HG03565 (cell line): ENCODE measurements at regions not wholly inside any gene's neighbourhood (a gene's known extent, or its start where the extent isn't known, plus 50 kb on each side); places are given as distances from the start of the nearest gene placed in this dataset.
A peak's percentile ranks its signal among the peaks of the same experiment; 100 is the strongest.
"Not testable (repeated sequence)": the region's sequence is repeated elsewhere in the genome, so short reads cannot be mapped to it uniquely, and the experiment has no call there.

Experiments used
- ATAC-seq: cut with Tn5 transposase; IDR thresholded peaks from one replicate; pipeline ENCODE4 v1.9.1; 2021; ENCODE audit warnings: mild to moderate bottlenecking, moderate library complexity; ENCODE audit not compliant: unreplicated experiment

- no peak for ATAC-seq
These were observed 394.4 kb upstream of the STXBP6 start for GRCh38 chr14:25444381-25444780.

GRCh38 chr14:25440382-25440781, 390.4 kb upstream of the STXBP6 start:
- ATAC-seq, result not testable (repeated sequence)

- no peak for ATAC-seq
These were observed 387.0 kb upstream of the STXBP6 start for GRCh38 chr14:25436906-25437305.

GRCh38 chr14:25436288-25436875, 386.4 kb upstream of the STXBP6 start:
- ATAC-seq, result no peak

DNA sequence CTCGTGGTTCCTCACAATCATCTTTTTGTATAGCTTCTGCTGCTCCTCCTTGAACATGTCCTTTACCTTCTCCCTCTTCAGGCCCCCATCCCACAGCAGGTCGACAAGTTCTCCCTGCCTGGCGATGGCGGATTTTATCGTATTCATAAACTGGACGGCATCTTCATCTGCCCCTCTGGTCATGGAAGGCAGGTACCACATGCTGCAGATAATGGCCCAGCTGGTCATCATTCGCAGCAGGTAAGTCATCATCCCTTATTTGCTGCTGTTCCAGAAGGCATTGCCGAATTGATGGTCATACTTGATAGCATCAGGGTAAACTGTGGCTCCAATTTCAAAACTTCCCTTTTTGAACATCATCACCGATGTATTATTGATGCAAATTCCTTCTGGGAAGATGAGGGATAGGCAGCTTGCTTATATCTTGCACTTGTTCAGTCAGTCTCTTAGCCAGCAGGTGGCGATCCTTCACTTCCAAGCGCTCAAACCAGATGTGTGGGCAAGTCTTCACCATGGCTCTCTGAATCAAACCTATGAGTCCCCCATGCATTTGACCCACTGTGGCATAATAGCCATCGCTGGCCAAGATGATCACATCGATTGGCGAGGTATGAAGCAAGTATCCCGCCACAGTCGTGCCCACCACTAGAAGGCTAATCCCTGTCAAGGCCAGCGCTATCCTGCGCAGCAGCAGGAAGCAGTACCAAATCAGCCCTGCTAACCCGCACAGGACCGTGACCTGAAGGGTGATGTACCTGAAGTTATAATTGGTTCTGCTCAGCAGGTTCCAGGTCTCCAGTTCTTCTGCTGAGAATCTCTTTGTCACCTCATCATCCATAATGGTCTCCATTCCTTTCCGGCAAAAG, 381.5 kb upstream of the STXBP6 start:
- ATAC-seq, result no peak

- no peak for ATAC-seq
These were observed 380.9 kb upstream of the STXBP6 start for GRCh38 chr14:25430808-25431207.

DNA sequence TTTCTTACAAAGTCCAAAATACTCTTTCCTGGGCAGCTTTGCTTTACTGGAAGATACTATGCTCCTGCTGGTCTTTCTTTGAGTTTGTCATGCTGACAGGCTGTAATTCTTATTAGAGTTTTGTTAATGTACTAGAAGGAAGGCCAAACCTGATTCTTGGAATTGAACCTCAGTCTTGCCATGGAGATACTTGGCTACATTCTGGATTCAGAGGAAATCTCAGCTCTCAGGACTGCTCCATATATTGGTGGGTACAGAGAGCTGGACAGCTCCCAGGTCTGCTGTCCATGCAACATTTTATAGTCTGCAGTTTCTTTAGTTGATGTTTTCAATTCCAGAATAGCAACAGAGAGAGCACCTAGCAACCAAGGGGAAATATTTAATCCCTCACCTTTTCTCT, 363.1 kb upstream of the STXBP6 start:
- ATAC-seq, result no peak

DNA sequence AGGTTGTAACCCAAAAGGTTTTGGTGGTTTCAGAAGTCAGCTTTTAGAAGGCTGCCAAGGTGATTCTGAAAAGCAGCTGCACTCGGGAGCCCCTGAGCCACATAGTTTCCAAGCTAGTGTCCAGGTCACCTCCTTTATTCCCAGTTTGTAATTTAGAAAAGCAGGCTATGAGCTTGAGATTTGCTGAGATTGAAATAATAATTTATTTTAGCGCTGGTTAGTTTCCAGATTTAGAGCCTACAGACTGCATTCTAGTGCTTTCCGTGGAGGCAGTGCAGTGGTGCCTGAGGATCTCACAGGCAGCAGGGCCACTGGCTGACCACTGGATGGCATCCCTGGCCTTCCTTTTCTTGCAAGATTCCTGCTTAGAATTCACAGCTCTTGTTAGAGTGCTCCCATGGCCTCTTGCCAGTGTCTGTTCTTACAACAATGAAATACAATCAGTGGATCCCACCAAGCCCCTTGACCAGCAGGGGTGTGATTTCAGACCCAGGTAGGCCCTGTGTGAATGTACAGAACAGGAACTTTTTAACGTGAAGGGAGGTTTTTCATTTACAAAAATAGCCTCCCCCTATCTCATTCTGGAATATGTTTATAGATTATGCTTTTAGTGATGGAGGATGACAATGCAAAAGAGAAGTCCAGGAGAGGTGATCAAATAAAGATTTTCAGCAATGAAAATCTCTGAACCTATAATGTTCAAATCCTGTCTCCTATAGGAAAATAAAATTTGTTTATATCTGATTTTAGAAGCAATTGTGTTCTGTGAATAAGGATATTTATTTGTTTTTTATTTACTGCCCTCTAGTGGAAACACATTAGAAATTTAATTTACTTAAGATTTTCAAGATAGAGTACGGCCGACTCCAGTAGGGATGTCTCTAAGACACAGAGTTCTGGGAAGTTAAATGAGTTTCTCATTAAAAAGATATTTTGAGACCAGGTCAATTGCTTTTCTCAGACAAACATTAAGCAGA, 362.1 kb upstream of the STXBP6 start:
- no peak for ATAC-seq

- ATAC-seq, result no peak
These were observed 356.9 kb upstream of the STXBP6 start for GRCh38 chr14:25406818-25407217.

GRCh38 chr14:25400607-25401206, 350.8 kb upstream of the STXBP6 start:
- ATAC-seq, result peak; percentile 67

DNA sequence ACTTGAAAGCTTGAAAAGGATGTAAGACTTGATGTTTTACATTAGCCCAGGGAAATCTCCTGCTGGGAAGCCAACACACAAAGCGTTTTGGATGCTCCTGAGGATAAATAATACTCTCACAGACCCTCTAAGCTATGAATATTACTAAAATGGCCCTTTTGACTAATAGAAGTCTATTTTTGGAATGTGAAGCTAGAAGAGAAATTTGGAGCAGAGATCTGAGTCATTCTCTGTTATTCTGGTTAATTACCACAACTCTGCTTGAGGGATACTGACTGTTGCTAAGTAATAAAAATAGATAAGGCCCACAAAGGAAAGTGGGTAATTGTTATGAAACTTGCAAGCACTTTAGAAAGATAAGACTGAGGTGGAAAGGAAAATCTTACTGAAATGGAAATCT, 346.2 kb upstream of the STXBP6 start:
- peak; percentile 74 for ATAC-seq

DNA sequence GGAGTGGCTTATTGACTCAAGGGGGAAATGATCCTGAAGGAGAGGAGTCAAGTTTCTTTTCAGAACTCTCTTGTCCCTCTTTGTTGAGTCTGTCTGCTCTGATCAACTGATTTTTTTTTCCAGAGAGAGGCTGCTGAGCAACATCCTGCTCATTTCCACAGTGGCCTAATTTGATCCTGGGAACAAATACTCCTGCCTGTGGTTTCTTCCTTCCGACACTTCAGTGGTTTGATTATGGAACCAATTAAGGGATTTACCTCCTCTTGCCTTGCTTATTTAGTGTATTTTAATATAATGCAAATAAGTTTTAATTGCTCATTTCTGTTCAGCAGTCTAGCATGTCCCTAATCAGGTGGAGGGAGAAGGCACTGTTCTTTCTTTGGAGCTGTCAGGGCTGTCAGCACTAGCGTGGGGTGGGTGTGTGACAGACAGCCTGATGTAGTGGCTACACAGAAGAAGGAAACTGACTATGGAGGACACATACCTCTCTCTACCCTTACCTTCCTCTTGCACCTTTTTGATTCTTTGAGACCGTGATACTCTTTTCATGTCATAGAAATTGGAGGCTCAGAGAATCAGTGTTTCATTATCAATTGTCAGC, 344.9 kb upstream of the STXBP6 start:
- no peak for ATAC-seq

- no peak for ATAC-seq
These were observed 344.4 kb upstream of the STXBP6 start for GRCh38 chr14:25394356-25394755.

- ATAC-seq, result no peak
These were observed 340.0 kb upstream of the STXBP6 start for GRCh38 chr14:25389948-25390347.

- ATAC-seq, result no peak
These were observed 331.6 kb upstream of the STXBP6 start for GRCh38 chr14:25381498-25381897.

DNA sequence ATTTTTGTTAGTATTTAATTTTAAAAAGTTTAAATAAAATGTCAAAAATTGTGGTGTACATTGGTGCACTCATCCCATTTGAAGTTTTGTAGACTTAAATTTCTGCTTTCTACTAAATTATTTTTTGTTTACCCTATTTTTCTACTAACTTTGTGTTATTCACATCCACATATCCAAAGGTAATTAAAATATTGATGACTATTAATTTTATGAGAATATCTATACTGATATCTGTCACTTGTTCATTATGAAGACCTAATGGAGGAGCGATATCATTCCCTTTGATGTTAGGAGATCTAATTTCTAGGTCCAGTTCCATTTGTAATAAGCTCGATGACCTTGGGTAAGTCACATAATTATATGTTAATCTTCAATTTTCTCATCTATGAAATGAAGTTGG, 325.7 kb upstream of the STXBP6 start:
- no peak for ATAC-seq

DNA sequence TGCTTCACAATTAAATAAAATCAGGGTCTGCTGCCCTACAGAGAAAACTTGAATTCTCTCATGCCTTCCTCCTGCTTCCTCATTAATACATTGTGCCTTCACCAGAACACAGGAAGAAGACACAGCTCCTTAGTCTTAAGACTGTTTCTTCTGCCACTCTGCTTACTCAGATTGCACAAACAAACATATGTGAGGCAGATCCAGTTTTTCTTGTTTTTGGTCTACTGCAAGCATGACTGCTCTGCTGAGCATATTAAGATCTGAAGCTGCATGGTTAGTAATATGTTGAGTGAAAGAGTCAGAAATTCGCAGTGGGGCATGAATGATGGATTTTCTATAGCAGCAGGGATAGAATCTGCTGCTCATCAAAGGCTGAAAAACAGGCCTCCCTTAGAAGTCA, 321.1 kb upstream of the STXBP6 start:
- no peak for ATAC-seq

GRCh38 chr14:25370057-25370456, 320.1 kb upstream of the STXBP6 start:
- ATAC-seq, result not testable (repeated sequence)

DNA sequence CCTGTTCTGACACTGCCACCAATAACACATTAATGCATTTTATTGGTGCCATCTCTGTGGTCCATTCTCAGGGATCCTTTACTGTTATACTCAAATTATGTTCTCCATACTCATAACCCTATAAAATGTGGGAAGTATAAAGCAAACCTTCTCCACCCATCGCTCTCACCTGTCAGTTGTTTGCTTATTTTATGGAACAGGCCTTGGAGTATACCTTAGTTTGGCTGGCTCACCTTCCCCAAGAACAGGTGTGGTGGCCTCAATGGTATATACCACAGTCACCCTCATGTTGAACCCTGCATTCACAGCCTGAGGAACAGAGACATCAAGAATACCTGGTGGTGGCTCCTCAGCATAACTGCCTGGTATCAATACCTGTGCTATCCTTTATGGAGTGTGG, 308.4 kb upstream of the STXBP6 start:
- ATAC-seq, result no peak

DNA sequence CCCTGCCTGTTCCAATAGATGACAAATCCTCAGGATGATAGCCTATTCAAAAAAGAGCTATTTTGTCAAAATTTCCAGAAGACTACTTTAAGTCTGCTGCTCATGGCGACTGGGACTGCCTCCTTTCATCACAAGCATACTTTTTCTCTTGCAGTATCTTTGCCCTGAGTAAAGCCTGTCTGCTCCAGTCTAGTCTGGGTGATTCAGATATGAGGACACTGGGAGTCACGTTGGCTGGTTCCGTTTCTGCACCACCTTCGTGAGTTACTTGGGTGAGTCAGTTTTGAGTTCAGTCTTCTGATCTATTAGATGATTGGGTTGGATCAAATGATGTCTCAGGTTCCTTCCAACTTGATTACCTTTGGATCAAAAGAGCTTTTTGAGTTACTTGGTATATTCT, 301.3 kb upstream of the STXBP6 start:
- no peak for ATAC-seq

DNA sequence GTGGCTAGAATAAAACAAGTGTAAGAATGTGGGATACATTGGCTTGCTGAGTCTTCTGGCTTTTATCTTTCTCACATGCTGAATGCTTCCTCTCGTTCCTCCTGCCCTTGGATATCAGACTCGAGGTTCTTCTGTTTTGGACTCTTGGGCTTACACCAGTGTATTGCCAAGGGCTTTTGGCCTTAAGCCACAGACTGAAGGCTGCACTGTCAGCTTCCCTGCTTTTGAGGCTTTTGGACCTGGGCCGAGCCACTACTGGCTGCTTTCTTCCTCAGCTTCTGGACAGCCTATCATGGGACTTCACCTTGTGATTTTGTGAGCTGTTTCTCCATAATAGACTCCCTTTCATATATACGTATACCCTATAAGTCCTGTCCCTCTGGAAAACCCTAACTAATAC, 300.9 kb upstream of the STXBP6 start:
- no peak for ATAC-seq
